ENCODE measurements at regions not wholly inside any gene's neighbourhood (a gene's known extent, or its start where the extent isn't known, plus 50 kb on each side); places are given as distances from the start of the nearest gene placed in this dataset.

DNA sequence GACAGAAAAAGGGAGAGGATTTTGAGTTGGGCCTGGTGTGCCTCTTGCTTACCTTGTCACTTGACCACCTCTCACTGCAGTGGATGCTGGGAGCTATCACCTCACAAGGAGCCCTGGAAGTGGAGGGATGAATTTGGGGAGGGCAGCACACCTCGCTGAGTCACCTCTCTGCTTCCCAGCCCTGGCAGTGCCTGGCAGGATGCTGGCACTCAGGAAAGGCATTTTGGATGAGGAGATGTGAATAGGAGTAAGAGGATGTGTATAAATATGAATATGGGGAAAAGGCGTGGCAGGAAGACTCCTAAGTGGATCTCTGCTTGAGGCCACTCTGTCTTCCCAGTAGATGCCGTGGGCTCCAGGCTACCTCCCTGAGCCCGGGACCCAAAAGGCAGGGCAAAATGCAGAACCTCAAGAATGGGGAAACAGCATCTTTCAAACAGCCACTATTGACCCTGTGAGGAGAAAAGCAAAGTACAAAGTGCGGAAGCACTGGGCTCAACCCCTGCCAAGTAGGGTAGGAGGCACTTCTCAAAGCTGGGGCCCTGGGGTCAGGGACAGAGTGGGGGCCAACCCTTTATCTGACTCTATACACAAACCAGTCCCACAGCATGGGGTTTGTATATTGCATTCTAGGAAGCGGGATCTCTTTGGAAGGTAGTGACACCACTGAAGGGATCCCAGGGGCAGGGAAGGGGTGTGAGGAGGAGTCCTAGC is 164.5 kb upstream of the GLI2 start:
- DNase-seq (ENCODE audit: low read depth): no peak
- TF ChIP-seq, protein P1, sequence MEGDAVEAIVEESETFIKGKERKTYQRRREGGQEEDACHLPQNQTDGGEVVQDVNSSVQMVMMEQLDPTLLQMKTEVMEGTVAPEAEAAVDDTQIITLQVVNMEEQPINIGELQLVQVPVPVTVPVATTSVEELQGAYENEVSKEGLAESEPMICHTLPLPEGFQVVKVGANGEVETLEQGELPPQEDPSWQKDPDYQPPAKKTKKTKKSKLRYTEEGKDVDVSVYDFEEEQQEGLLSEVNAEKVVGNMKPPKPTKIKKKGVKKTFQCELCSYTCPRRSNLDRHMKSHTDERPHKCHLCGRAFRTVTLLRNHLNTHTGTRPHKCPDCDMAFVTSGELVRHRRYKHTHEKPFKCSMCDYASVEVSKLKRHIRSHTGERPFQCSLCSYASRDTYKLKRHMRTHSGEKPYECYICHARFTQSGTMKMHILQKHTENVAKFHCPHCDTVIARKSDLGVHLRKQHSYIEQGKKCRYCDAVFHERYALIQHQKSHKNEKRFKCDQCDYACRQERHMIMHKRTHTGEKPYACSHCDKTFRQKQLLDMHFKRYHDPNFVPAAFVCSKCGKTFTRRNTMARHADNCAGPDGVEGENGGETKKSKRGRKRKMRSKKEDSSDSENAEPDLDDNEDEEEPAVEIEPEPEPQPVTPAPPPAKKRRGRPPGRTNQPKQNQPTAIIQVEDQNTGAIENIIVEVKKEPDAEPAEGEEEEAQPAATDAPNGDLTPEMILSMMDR (conservative IDR thresholded peaks at IDR 0.05; ENCODE audit: low read depth, low read length): no peak
- H3K4me3 ChIP-seq (ENCODE audit: low read length): no peak overlapping the region

DNA sequence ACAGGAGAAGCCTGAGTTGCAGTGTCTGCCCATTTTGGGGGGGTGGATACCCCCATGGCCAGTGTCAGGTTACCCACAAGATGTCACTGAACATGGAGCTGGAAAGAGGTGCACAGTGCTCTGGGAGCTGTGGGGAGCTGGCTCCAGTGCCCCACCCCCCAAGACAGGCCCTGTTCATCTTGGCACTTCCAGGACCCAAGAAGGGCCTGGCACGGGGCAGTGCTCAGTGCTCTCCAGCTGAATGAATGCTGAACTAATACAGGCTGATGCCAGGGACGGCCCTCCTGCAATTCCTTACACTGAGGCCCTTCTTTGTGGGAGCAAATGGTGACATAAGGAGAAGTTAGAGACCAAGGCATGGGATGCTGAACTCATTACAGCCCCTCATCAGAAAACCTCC is 163.4 kb upstream of the GLI2 start:
- TF ChIP-seq, protein P1 (conservative IDR thresholded peaks at IDR 0.05; ENCODE audit: low read depth, low read length): no peak
- DNase-seq (ENCODE audit: low read depth): no peak
- H3K4me3 ChIP-seq (ENCODE audit: low read length): no peak overlapping the region

DNA sequence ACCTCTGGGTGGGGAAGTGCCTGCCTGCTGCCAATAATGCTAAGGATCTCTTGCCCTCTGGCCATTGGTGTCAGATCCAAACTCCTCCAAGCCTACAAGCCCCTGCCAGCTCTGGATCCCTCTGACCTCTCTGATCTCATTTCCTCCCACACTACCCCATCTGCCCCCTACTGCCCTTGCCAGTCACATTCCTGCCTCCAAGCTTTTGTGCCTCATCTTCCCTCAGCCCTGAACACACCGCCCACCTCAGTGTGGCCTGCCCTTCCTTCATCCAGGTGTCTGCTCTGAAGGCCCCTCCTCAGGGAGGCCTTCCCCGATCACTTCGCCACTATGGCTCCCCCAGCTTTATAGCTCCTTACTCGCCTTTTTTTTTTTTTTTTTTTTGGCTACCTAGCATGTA is 161.0 kb upstream of the GLI2 start:
- TF ChIP-seq, protein P1 (conservative IDR thresholded peaks at IDR 0.05; ENCODE audit: low read depth, low read length): no peak
- no peak for DNase-seq (ENCODE audit: low read depth)
- H3K4me3 ChIP-seq (ENCODE audit: low read length): no peak overlapping the region

DNA sequence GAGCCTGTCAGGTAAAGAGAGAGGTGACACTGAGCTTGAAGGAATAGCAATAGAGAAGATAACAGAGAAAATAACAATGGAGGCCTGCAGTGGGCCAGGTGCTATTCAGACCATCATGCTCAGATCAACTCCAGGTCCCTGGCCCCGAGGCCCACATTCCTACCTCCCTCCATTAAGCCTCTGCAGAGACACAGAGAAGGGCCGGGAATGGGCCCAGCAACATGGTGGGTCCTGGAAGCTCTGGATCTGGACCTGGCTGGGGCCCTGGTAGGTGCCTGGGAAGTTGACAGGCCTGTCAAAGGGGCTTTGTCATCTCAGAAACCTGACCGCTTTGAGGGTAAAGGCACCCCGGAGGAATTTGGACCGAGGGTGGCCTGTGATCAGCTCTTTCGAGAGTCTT is 159.7 kb upstream of the GLI2 start:
- no peak for DNase-seq (ENCODE audit: low read depth)
- H3K4me3 ChIP-seq (ENCODE audit: low read length): no peak overlapping the region
- TF ChIP-seq, protein P1 (conservative IDR thresholded peaks at IDR 0.05; ENCODE audit: low read depth, low read length): no peak

DNA sequence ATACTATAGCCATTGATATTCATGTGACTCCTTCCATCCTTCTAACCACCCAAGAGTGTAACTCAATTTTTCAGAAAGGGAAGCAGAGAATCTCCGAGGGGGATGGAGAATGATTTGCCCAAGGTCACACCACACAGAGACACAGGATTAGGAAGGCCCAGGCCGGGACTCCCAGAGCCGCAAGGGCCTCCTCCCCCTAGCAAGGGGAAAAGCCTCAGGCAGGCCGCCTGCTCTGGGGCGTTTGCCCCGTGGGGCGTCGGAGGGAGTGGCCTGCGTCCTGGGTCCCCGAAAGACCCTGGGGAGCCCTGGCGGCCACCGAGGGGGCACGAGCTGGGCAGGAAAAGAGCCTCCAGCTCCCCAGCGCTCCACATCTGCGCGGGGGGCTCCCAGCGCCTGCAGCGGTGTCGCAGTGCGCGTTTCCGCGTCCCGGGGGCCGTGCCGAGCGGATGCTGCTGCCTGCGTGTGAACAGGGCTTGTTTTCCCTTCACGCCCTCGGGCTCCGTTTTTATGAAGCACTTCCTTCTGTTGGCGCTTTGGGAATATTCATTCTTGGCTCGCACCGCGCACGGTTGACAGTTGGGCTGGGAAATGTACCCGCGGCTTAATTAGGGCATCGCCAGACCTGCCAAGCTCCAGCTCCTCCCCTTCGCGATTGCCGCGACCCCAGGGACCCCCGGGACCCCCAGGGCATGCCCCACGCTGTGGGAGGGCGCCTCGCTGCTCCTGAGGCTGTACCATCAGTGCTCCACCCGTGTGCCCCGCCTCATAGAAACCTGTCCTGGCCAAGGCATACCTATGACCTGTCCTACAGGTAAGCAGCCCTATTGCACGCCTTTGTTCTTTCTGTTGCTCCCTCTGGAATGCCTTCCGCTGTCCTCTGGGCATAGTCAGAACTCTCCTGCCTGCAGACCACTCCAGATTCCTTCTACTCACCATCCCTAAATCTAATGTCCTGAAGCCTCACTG is 158.9 kb upstream of the GLI2 start:
- no peak for DNase-seq (ENCODE audit: low read depth)
- H3K4me3 ChIP-seq (ENCODE audit: low read length): peak overlapping the region; percentile 24
- TF ChIP-seq, protein P1 (conservative IDR thresholded peaks at IDR 0.05; ENCODE audit: low read depth, low read length): no peak

DNA sequence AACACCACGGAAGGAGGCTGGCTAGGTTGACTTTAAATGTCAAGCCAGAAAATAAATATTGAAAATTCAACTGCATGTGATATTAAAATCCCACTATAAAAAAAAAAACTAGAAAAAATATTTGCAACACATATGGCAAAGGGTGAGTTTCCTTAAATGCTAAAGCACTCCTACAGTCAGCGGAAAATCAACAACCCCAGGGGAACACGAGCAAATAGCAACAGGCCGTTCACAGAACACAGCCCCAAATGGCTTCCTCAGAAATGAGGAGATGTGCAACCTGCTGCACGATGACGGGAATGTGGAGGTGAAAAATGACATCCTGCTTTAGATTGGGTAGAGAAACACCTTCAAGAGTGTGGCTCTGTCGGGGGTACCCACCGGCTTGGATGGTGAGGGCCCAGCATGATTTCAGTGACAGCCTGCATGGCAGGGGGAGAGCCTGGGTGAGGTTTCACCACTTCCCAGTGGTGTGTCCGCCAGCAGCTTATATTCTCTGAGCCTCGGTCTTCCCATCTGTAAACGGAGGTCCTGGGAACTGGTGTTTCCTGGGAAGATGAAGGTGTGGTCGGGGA is 157.9 kb upstream of the GLI2 start:
- TF ChIP-seq, protein P1 (conservative IDR thresholded peaks at IDR 0.05; ENCODE audit: low read depth, low read length): no peak
- no peak for DNase-seq (ENCODE audit: low read depth)
- no peak overlapping the region for H3K4me3 ChIP-seq (ENCODE audit: low read length)
